ENCODE measurements at regions not wholly inside any gene's neighbourhood (a gene's known extent, or its start where the extent isn't known, plus 50 kb on each side); places are given as distances from the start of the nearest gene placed in this dataset.

DNA sequence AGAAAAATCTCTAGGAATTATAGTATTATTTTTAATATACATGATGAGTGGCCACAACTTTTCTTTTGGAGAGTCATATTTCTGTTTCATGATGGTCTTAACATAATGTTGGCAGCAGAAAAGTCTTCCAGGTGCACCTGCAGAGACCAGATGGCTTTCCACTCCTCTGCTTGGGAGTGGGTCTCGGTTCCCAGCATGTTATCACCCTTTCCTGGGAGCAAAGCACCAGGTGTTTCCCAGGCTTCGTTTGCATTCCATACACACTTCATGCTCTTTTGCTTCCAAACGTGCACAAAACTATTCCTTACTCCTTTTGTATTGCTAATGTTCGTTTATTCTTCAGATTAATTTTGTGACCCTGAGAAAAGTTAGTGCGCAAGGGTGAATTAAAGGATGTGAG is 305.2 kb downstream of the CDH2 start:
- Mint-ChIP-seq H3K4me3 (ENCODE audit: low read depth) (no peak overlapping the region), H3K36me3 (ENCODE audit: insufficient read depth) (no peaks in the 10 kb centered on the region), H3K9me3 (ENCODE audit: low read depth) (peaks cover 5% of the 10 kb centered on the region), H3K4me1 (ENCODE audit: low read depth) (peaks cover 10% of the 10 kb centered on the region), H3K27ac (peak overlapping the region; percentile 26), H3K27me3 (peaks cover 16% of the 10 kb centered on the region)
- TF ChIP-seq, protein P1, sequence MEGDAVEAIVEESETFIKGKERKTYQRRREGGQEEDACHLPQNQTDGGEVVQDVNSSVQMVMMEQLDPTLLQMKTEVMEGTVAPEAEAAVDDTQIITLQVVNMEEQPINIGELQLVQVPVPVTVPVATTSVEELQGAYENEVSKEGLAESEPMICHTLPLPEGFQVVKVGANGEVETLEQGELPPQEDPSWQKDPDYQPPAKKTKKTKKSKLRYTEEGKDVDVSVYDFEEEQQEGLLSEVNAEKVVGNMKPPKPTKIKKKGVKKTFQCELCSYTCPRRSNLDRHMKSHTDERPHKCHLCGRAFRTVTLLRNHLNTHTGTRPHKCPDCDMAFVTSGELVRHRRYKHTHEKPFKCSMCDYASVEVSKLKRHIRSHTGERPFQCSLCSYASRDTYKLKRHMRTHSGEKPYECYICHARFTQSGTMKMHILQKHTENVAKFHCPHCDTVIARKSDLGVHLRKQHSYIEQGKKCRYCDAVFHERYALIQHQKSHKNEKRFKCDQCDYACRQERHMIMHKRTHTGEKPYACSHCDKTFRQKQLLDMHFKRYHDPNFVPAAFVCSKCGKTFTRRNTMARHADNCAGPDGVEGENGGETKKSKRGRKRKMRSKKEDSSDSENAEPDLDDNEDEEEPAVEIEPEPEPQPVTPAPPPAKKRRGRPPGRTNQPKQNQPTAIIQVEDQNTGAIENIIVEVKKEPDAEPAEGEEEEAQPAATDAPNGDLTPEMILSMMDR (IDR thresholded peaks at IDR 0.05; ENCODE audit: unreplicated experiment) = no peak
- DNase-seq (ENCODE audit: low spot score, unreplicated experiment) = no peak

DNA sequence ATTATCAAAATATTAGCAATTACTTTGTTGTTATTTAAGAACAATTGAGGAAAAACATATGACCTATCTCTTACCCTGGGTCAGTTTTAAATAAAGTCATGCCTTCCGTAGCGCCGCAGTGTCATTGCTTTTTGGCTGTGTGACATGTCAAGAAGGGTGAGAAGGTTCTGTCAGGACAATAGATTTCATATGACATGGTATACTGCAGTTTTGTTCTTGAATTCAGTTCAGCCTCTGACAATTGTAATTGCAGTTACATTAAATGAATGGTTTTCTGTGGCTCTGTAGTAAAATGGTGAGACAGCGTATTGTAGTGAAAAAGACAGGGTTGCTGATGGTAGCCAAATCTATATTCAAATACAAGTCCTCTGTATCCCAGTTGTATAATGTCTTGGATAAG is 307.2 kb downstream of the CDH2 start:
- Mint-ChIP-seq H3K36me3 (ENCODE audit: insufficient read depth) (no peaks in the 10 kb centered on the region), H3K4me1 (ENCODE audit: low read depth) (peaks cover 10% of the 10 kb centered on the region), H3K27me3 (peaks cover 16% of the 10 kb centered on the region), H3K27ac (no peak overlapping the region), H3K4me3 (ENCODE audit: low read depth) (no peak overlapping the region), H3K9me3 (ENCODE audit: low read depth) (peaks cover 5% of the 10 kb centered on the region)
- no peak for DNase-seq (ENCODE audit: low spot score, unreplicated experiment)
- TF ChIP-seq, protein P1 (IDR thresholded peaks at IDR 0.05; ENCODE audit: unreplicated experiment) = no peak

DNA sequence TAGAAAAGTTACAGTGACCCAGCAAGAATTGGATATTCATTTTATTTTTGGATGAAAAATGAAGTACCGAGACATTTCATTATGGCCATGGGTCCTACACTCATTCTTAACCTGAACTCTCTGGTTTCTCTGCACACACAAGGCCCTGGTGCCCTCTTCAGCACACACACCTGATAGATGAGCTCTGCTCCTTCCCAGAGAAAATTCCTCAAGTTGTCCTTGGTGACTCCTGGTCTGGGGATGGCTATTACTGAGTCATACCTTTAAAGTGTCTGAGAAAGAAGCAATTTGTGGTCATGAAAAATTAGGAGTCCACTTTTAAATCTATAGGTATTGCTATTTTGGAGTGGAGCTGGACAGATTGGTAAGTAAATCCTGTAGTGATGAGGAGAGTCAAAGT is 311.5 kb downstream of the CDH2 start:
- H3K9me3 Mint-ChIP-seq (ENCODE audit: low read depth) = no peaks in the 10 kb centered on the region
- no peak for DNase-seq (ENCODE audit: low spot score, unreplicated experiment)
- H3K36me3 Mint-ChIP-seq (ENCODE audit: insufficient read depth) = no peaks in the 10 kb centered on the region
- peaks cover 8% of the 10 kb centered on the region for H3K27me3 Mint-ChIP-seq
- TF ChIP-seq, protein P1 (IDR thresholded peaks at IDR 0.05; ENCODE audit: unreplicated experiment) = no peak
- H3K4me3 Mint-ChIP-seq (ENCODE audit: low read depth) = no peak overlapping the region
- H3K4me1 Mint-ChIP-seq (ENCODE audit: low read depth) = no peaks in the 10 kb centered on the region
- no peak overlapping the region for H3K27ac Mint-ChIP-seq

DNA sequence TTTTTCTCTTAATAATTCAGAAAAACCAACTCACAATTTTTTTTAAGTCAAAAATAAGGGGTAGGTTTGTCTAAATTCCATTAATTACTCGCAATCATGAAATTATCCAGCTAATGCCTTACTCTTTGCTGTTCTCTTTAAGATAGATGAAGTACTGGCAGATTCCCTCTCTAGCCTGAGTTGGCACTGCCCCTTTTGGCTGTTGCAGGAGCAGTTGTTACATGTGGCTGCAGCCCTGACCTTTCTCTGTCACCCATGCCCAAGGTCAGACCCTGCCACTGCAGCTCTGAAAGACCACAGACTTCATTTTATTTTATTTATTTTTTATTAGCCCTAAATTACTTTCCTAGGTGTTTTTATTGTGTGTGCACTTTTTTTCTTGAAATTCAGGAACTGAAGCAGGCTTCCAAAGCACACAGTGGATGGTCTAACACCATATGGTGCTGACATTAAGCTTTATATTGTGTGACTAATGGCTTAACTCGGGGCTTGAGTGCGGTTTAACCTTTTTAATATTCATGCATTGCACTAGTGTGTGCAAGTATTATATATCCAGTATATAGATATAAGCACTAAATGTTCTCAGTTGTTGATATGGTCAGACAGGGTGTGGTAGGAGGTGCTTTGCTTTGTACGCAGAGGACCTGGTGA is 313.0 kb downstream of the CDH2 start:
- Mint-ChIP-seq H3K9me3 (ENCODE audit: low read depth) (no peaks in the 10 kb centered on the region), H3K4me3 (ENCODE audit: low read depth) (no peak overlapping the region), H3K27me3 (peaks cover 8% of the 10 kb centered on the region), H3K4me1 (ENCODE audit: low read depth) (no peaks in the 10 kb centered on the region), H3K27ac (no peak overlapping the region), H3K36me3 (ENCODE audit: insufficient read depth) (no peaks in the 10 kb centered on the region)
- TF ChIP-seq, protein P1 (IDR thresholded peaks at IDR 0.05; ENCODE audit: unreplicated experiment) = no peak
- DNase-seq (ENCODE audit: low spot score, unreplicated experiment) = no peak

DNA sequence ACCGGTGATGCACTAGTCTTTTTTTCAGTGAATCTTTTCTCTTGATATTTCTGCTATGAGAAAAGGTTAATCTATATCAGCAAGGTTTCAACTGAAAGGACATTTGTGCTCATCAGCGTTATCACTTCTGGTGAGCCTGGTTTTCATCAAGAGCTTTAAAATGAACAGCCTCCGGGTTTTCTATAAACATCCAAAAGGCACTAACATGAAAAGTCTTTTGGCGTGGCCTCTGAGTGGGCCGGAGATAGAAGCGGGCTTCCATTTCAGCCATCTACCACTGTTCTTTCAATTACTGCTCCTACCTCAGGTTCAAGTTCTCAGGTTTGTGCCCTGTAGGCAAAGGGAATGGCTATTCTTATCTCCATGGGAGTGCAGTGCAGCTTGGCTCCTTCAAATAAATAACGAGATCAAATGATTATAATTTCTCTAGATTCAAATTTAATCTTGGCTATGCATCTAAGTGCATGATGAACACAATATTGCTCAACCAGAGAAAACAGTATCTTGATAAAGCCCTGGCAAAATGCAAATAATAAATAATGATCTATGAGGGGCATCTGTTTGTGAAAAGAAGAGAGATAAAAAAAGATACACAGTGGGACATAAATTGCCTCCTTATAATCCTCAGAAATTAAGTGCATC is 314.8 kb downstream of the CDH2 start:
- Mint-ChIP-seq H3K27me3 (peaks cover 8% of the 10 kb centered on the region), H3K4me3 (ENCODE audit: low read depth) (no peak overlapping the region), H3K27ac (no peak overlapping the region), H3K9me3 (ENCODE audit: low read depth) (no peaks in the 10 kb centered on the region), H3K4me1 (ENCODE audit: low read depth) (peaks cover 2% of the 10 kb centered on the region), H3K36me3 (ENCODE audit: insufficient read depth) (no peaks in the 10 kb centered on the region)
- no peak for DNase-seq (ENCODE audit: low spot score, unreplicated experiment)
- TF ChIP-seq, protein P1 (IDR thresholded peaks at IDR 0.05; ENCODE audit: unreplicated experiment) = no peak
